Endothelial cell of umbilical vein (primary cell): ENCODE measurements at regions not wholly inside any gene's neighbourhood (a gene's known extent, or its start where the extent isn't known, plus 50 kb on each side); places are given as distances from the start of the nearest gene placed in this dataset.

ENCODE experiments used
- BruUV-seq: library from RNA; stranded (reverse); fragments of 400-500 nt; replicated peaks from 2 replicates; lab custom pipeline; 2021; lab: Mats Ljungman, UMichigan
- CTCF ChIA-PET: fragments of 300-600, 350-600 bp; sonication (Branson Sonifier 250); formaldehyde crosslinking; loops from one replicate; lab custom pipeline; 2021; ENCODE audit warnings: antibody characterized with exemption, inconsistent platforms; lab: Charles Lee
- POLR2A ChIA-PET: fragments of 300-600, 350-600 bp; sonication (Branson Sonifier 250); formaldehyde crosslinking; loops from one replicate; lab custom pipeline; 2021; ENCODE audit warnings: antibody characterized with exemption, inconsistent platforms; lab: Charles Lee
- DNase-seq: peaks from one replicate; pipeline ENCODE4 v3.0.0-alpha.2; 2011; ENCODE audit warnings: low read depth, low spot score
- FAIRE-seq: peaks from 2 replicates; lab custom pipeline; 2011; peaks lifted over from hg19 to GRCh38; lab: Jason Lieb, UNC
- H2AFZ ChIP-seq: 2 replicates; pipeline ENCODE4 v1.6.0; 2012; ENCODE audit warnings: low read depth, low read length, control low read depth, inconsistent platforms
- H3K27ac ChIP-seq: 2 replicates; pipeline ENCODE4 v1.5.1; 2011; ENCODE audit warnings: low read depth, mild to moderate bottlenecking, control low read depth, low read length, moderate library complexity; ENCODE audit not compliant: insufficient read depth
- H3K27me3 ChIP-seq, 2 experiments: 2 replicates each; pipeline versions ENCODE4 v1.6.0 to v1.6.1; 2011; ENCODE audit warnings: low read length in 2 of 2, mixed read lengths in 1 of 2; ENCODE audit not compliant: control insufficient read depth in 2 of 2, insufficient read depth in 2 of 2
- H3K36me3 ChIP-seq, 2 experiments: 2 replicates in 1 of 2; 3 replicates in 1 of 2; pipeline ENCODE4 v1.5.1; 2011; ENCODE audit warnings: low read length in 2 of 2, mild to moderate bottlenecking in 1 of 2, moderate library complexity in 1 of 2; ENCODE audit not compliant: control insufficient read depth in 2 of 2, insufficient read depth in 2 of 2; ENCODE audit errors: extremely low read depth in 1 of 2
- H3K4me1 ChIP-seq: 3 replicates; pipeline ENCODE4 v1.5.1; 2011; ENCODE audit warnings: mild to moderate bottlenecking, low read length; ENCODE audit not compliant: control insufficient read depth, insufficient read depth; ENCODE audit errors: extremely low read depth
- H3K4me2 ChIP-seq: 2 replicates; pipeline ENCODE4 v1.6.1; 2011; ENCODE audit warnings: low read length, control low read depth, mixed read lengths; ENCODE audit not compliant: insufficient read depth
- H3K4me3 ChIP-seq, 3 experiments: fragments of 200-600 bp in 1 of 3; sonication (generic), shearing (Covaris generic) in 1 of 3; replicated peaks in 1 of 3; 2 replicates each; pipeline ENCODE4 v1.5.1; 2011 to 2016; ENCODE audit warnings: control low read depth in 3 of 3, low read length in 3 of 3, mild to moderate bottlenecking in 2 of 3, inconsistent platforms in 1 of 3, low read depth in 1 of 3, moderate library complexity in 1 of 3; ENCODE audit not compliant: insufficient read depth in 1 of 3
- H3K79me2 ChIP-seq: 2 replicates; pipeline ENCODE4 v1.6.0; 2012; ENCODE audit warnings: low read length, inconsistent platforms; ENCODE audit not compliant: control insufficient read depth, insufficient read depth
- H3K9ac ChIP-seq: replicated peaks from 2 replicates; pipeline ENCODE3; 2011; ENCODE audit warnings: low read length, control low read depth; ENCODE audit not compliant: insufficient read depth; ENCODE audit errors: extremely low read depth
- H3K9me1 ChIP-seq: replicated peaks from 3 replicates; pipeline ENCODE4 v1.6.0; 2011; ENCODE audit warnings: mild to moderate bottlenecking, low read length; ENCODE audit not compliant: control insufficient read depth, insufficient read depth; ENCODE audit errors: extremely low read depth
- H3K9me3 ChIP-seq: replicated peaks from 2 replicates; pipeline ENCODE4 v1.5.1; 2012; ENCODE audit warnings: low read length, inconsistent platforms; ENCODE audit not compliant: control insufficient read depth, insufficient read depth
- H4K20me1 ChIP-seq: replicated peaks from 2 replicates; pipeline ENCODE3; 2011; ENCODE audit warnings: mild to moderate bottlenecking, low read length; ENCODE audit not compliant: control insufficient read depth, insufficient read depth; ENCODE audit errors: extremely low read depth
- EZH2 ChIP-seq: IDR thresholded peaks from 2 replicates; pipeline ENCODE4 v1.6.1; 2012; ENCODE audit warnings: borderline replicate concordance, low read depth, mild to moderate bottlenecking, moderate library complexity, low read length, inconsistent platforms; ENCODE audit not compliant: severe bottlenecking
- FOS ChIP-seq: IDR thresholded peaks from 2 replicates; pipeline ENCODE4 v1.6.1; 2011; ENCODE audit warnings: mild to moderate bottlenecking, low read length, moderate library complexity, borderline replicate concordance; ENCODE audit not compliant: insufficient read depth
- GATA2 ChIP-seq: IDR thresholded peaks from 2 replicates; pipeline ENCODE4 v1.7.0; 2011; ENCODE audit warnings: low read depth, mild to moderate bottlenecking, moderate library complexity, mixed read lengths, low read length; ENCODE audit not compliant: insufficient read length, insufficient read depth
- MYC ChIP-seq: IDR thresholded peaks from one replicate; pipeline ENCODE4 v1.6.1; 2011; ENCODE audit warnings: mild to moderate bottlenecking, low read depth, low read length
- POLR2A ChIP-seq: IDR thresholded peaks from 2 replicates; pipeline ENCODE4 v1.6.1; 2012; ENCODE audit warnings: low read depth, mild to moderate bottlenecking, control low read depth, low read length
- POLR2AphosphoS5 ChIP-seq: IDR thresholded peaks from 2 replicates; pipeline ENCODE4 v1.6.1; 2012; ENCODE audit warnings: low read depth, mild to moderate bottlenecking, control low read depth, low read length, moderate library complexity; ENCODE audit not compliant: insufficient read depth
- dilution Hi-C: fragments of 300-500 bp; cut with MboI; formaldehyde crosslinking; loops from one replicate; pipeline ENCODE4 v1.15.0; 2019; ENCODE audit warnings: low sequenced_read_pairs; ENCODE audit not compliant: extremely low pct_ligation_motif_present
- intact Hi-C: fragments of 100-400 bp; cut with micrococcal nuclease; formaldehyde crosslinking; loops from one replicate; pipeline ENCODE4 v1.10.0; 2022
- TF ChIP-seq, protein P1 (sequence below): IDR thresholded peaks from 2 replicates; pipeline ENCODE4 v1.6.1; 2011; ENCODE audit not compliant: insufficient read depth, insufficient read length

DNA sequence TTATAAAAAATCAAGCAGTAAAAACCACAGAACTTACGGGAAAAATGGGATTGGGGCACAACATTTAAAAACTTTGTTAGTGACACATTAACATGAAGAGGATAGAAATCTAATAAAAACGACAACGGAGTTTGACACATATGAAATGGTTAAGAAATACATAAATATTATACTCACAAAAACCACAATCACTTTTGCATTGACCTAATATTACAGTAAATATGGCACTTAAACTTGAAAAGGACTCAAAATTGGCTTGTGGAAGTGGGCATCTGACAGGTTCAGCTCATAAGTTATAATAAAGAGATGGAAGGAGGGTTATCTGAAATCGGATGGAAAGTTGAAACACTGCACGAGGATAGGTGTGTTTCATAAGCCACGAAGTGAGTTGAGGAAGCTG lies 523.7 kb downstream of the TFAP2B start:
- Histone ChIP-seq H4K20me1 (no peaks in the 10 kb centered on the region), H3K4me2 (no peak overlapping the region), H3K9me3 (peaks cover 2% of the 10 kb centered on the region), H3K9ac (no peak overlapping the region), H3K79me2 (no peaks in the 10 kb centered on the region), H3K9me1 (no peaks in the 10 kb centered on the region), H3K36me3 (no peaks in the 10 kb centered on the region), H3K27me3 (no peaks in the 10 kb centered on the region), H3K4me1 (no peaks in the 10 kb centered on the region), H3K4me3 (no peak overlapping the region), H2AFZ (no peak overlapping the region), H3K27ac (no peak overlapping the region)
- no peak for DNase-seq
- TF ChIP-seq POLR2A = no peak
- dilution Hi-C loops (no loop called here), intact Hi-C loops (no loop called here)
- no peak for FAIRE-seq
- ChIA-PET POLR2A (no interaction called here), CTCF (no interaction called here)
- BruUV-seq = no TSS peak

DNA sequence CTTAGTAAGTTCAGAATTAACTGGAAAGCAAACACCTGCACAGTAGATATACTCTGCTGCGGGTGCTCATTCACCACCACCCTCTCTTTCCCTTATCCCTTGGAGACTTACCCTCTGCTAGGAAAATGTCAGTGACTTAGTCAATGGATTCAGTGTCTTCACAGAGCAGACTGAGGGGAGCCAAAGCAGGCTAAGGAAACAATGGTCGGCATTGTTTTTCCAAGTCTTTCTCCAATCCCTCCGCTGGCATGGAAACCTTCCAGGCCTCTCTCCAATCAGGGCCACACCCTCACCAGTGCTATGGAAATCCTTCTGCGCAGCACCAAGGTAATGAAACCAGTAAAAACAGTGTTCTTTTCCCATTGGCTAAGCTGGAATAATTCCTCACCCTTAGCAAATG lies 531.2 kb downstream of the TFAP2B start:
- Histone ChIP-seq H3K4me2 (no peak overlapping the region), H3K4me1 (no peaks in the 10 kb centered on the region), H4K20me1 (no peaks in the 10 kb centered on the region), H3K9me1 (no peaks in the 10 kb centered on the region), H3K9me3 (no peaks in the 10 kb centered on the region), H3K4me3 (no peak overlapping the region), H3K27me3 (no peaks in the 10 kb centered on the region), H2AFZ (no peak overlapping the region), H3K79me2 (no peaks in the 10 kb centered on the region), H3K9ac (no peak overlapping the region), H3K36me3 (no peaks in the 10 kb centered on the region), H3K27ac (no peak overlapping the region)
- POLR2A ChIA-PET = no interaction called here
- TF ChIP-seq, protein P1, sequence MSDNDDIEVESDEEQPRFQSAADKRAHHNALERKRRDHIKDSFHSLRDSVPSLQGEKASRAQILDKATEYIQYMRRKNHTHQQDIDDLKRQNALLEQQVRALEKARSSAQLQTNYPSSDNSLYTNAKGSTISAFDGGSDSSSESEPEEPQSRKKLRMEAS = no peak
- TF ChIP-seq MYC (no peak), GATA2 (no peak), POLR2AphosphoS5 (no peak), EZH2 (no peak), FOS (no peak)
- DNase-seq (no peak), FAIRE-seq (no peak)
- intact Hi-C loops (no loop called here), dilution Hi-C loops (no loop called here)
- no TSS peak for BruUV-seq
- CTCF ChIA-PET = no interaction called here
